Mesendoderm (in vitro differentiated cells): ENCODE measurements at regions not wholly inside any gene's neighbourhood (a gene's known extent, or its start where the extent isn't known, plus 50 kb on each side); places are given as distances from the start of the nearest gene placed in this dataset.

ENCODE experiments used
- DNase-seq: peaks from one replicate; pipeline ENCODE4 v3.0.0; 2013
- H2AK5ac ChIP-seq: 2 replicates; pipeline ENCODE4 v1.6.1; 2013; ENCODE audit warnings: low read length, inconsistent platforms
- H2BK120ac ChIP-seq: 2 replicates; pipeline ENCODE4 v1.6.1; 2013; ENCODE audit warnings: low read depth, mild to moderate bottlenecking, low read length, moderate library complexity, mixed read lengths
- H2BK15ac ChIP-seq: replicated peaks from 2 replicates; pipeline ENCODE4 v1.6.1; 2013; ENCODE audit warnings: low read depth, mild to moderate bottlenecking, moderate library complexity
- H2BK5ac ChIP-seq: 2 replicates; pipeline ENCODE4 v1.6.1; 2013; ENCODE audit warnings: low read length, inconsistent platforms
- H3K18ac ChIP-seq: 2 replicates; pipeline ENCODE4 v1.6.1; 2013; ENCODE audit warnings: mild to moderate bottlenecking, low read length, mixed read lengths
- H3K23ac ChIP-seq: one replicate; pipeline ENCODE4 v1.6.1; 2013; ENCODE audit warnings: low read length
- H3K27ac ChIP-seq: 2 replicates; pipeline ENCODE4 v1.5.1; 2013; ENCODE audit warnings: low read depth, mild to moderate bottlenecking, inconsistent platforms, low read length, moderate library complexity
- H3K27me3 ChIP-seq: 2 replicates; pipeline ENCODE4 v1.6.1; 2013; ENCODE audit warnings: low read length, control low read depth, mild to moderate bottlenecking, inconsistent platforms; ENCODE audit not compliant: insufficient read depth, poor library complexity
- H3K36me3 ChIP-seq: 2 replicates; pipeline ENCODE4 v1.6.1; 2013; ENCODE audit warnings: low read length, inconsistent platforms; ENCODE audit not compliant: control insufficient read depth, insufficient read depth
- H3K4ac ChIP-seq: one replicate; pipeline ENCODE4 v1.6.1; 2013; ENCODE audit warnings: low read depth, mild to moderate bottlenecking, low read length, moderate library complexity
- H3K4me1 ChIP-seq: 2 replicates; pipeline ENCODE4 v1.6.1; 2013; ENCODE audit warnings: low read depth, low read length, inconsistent platforms; ENCODE audit not compliant: control insufficient read depth
- H3K4me2 ChIP-seq: 2 replicates; pipeline ENCODE4 v1.6.1; 2013; ENCODE audit warnings: low read length
- H3K4me3 ChIP-seq: 2 replicates; pipeline ENCODE4 v1.5.1; 2013; ENCODE audit warnings: mild to moderate bottlenecking, low read length
- H3K56ac ChIP-seq: one replicate; pipeline ENCODE4 v1.6.1; 2013; ENCODE audit warnings: low read length
- H3K79me1 ChIP-seq: 2 replicates; pipeline ENCODE4 v1.6.1; 2013; ENCODE audit warnings: low read length, inconsistent platforms
- H3K79me2 ChIP-seq: 2 replicates; pipeline ENCODE4 v1.6.1; 2013; ENCODE audit warnings: mild to moderate bottlenecking, low read length; ENCODE audit not compliant: control insufficient read depth, insufficient read depth
- H3K9ac ChIP-seq: 2 replicates; pipeline ENCODE4 v1.6.1; 2013; ENCODE audit warnings: low read length, inconsistent platforms
- H4K5ac ChIP-seq: one replicate; pipeline ENCODE4 v1.6.1; 2013; ENCODE audit warnings: low read length
- H4K8ac ChIP-seq: one replicate; pipeline ENCODE4 v1.6.1; 2013; ENCODE audit warnings: low read depth, mild to moderate bottlenecking, control low read depth, low read length, moderate library complexity
- WGBS: extraction: QIAGEN DNeasy Blood & Tissue Kit; methylation state at CpG from one replicate; pipeline ENCODE4 v1.1.7; 2013; ENCODE audit warnings: low lambda C conversion rate, missing lambda C conversion rate; ENCODE audit not compliant: insufficient coverage; ENCODE audit errors: extremely low coverage; 5-methylcytosine and 5-hydroxymethylcytosine counted together

- Histone ChIP-seq H2BK5ac (no peak overlapping the region), H3K9ac (no peak overlapping the region), H2BK15ac (no peak overlapping the region), H3K18ac (no peak overlapping the region), H3K4me1 (no peaks in the 10 kb centered on the region), H3K4me2 (no peak overlapping the region), H3K23ac (no peak overlapping the region), H3K79me1 (no peaks in the 10 kb centered on the region), H3K36me3 (no peaks in the 10 kb centered on the region), H3K27me3 (no peaks in the 10 kb centered on the region), H3K4ac (no peak overlapping the region), H3K4me3 (no peak overlapping the region), H2BK120ac (no peak overlapping the region), H3K27ac (no peak overlapping the region), H4K5ac (no peak overlapping the region), H3K56ac (no peak overlapping the region), H2AK5ac (no peak overlapping the region), H4K8ac (no peak overlapping the region), H3K79me2 (no peaks in the 10 kb centered on the region)
- no peak for DNase-seq
Observed at GRCh38 chr6:92201618-92202017, 1217.7 kb downstream of the EPHA7 start.

- H2BK5ac ChIP-seq: no peak overlapping the region
- H3K4me2 ChIP-seq: no peak overlapping the region
- H2AK5ac ChIP-seq: no peak overlapping the region
- H3K79me1 ChIP-seq: no peaks in the 10 kb centered on the region
- H3K27me3 ChIP-seq: no peaks in the 10 kb centered on the region
- no peak overlapping the region for H3K4ac ChIP-seq
- DNase-seq: no peak
- H4K8ac ChIP-seq: no peak overlapping the region
- no peak overlapping the region for H2BK15ac ChIP-seq
- H3K79me2 ChIP-seq: no peaks in the 10 kb centered on the region
- H3K18ac ChIP-seq: no peak overlapping the region
- H2BK120ac ChIP-seq: no peak overlapping the region
- no peak overlapping the region for H3K23ac ChIP-seq
- H3K4me1 ChIP-seq: no peaks in the 10 kb centered on the region
- no peak overlapping the region for H4K5ac ChIP-seq
- no peak overlapping the region for H3K56ac ChIP-seq
- no peak overlapping the region for H3K9ac ChIP-seq
- no peak overlapping the region for H3K27ac ChIP-seq
- H3K36me3 ChIP-seq: no peaks in the 10 kb centered on the region
- no CpG with 5 or more reads among the region's 2 CpGs for WGBS
- no peak overlapping the region for H3K4me3 ChIP-seq
Observed at GRCh38 chr6:92196325-92196724, 1223.0 kb downstream of the EPHA7 start.

GRCh38 chr6:92195796-92196195 lies 1223.6 kb downstream of the EPHA7 start:
- Histone ChIP-seq H2BK120ac (no peak overlapping the region), H3K4ac (no peak overlapping the region), H3K79me1 (no peaks in the 10 kb centered on the region), H3K4me3 (no peak overlapping the region), H3K27me3 (no peaks in the 10 kb centered on the region), H3K4me1 (no peaks in the 10 kb centered on the region), H2BK15ac (no peak overlapping the region), H3K18ac (no peak overlapping the region), H2AK5ac (no peak overlapping the region), H3K9ac (no peak overlapping the region), H4K5ac (no peak overlapping the region), H3K23ac (no peak overlapping the region), H3K79me2 (no peaks in the 10 kb centered on the region), H3K27ac (no peak overlapping the region), H3K4me2 (no peak overlapping the region), H4K8ac (no peak overlapping the region), H2BK5ac (no peak overlapping the region), H3K56ac (no peak overlapping the region), H3K36me3 (no peaks in the 10 kb centered on the region)
- no CpG with 5 or more reads among the region's 5 CpGs for WGBS
- DNase-seq: peak; percentile 56

- no peak overlapping the region for H3K18ac ChIP-seq
- H2BK120ac ChIP-seq: no peak overlapping the region
- no peaks in the 10 kb centered on the region for H3K4me1 ChIP-seq
- H3K36me3 ChIP-seq: no peaks in the 10 kb centered on the region
- no peak overlapping the region for H3K27ac ChIP-seq
- no peak overlapping the region for H3K4me3 ChIP-seq
- WGBS: no CpG with 5 or more reads among the region's 1 CpG
- no peak overlapping the region for H4K5ac ChIP-seq
- no peak overlapping the region for H3K9ac ChIP-seq
- no peak overlapping the region for H2BK15ac ChIP-seq
- H3K4me2 ChIP-seq: no peak overlapping the region
- peak; percentile 15 for DNase-seq
- no peaks in the 10 kb centered on the region for H3K79me1 ChIP-seq
- H2AK5ac ChIP-seq: no peak overlapping the region
- H2BK5ac ChIP-seq: no peak overlapping the region
- H3K79me2 ChIP-seq: no peaks in the 10 kb centered on the region
- H3K23ac ChIP-seq: no peak overlapping the region
- no peak overlapping the region for H3K56ac ChIP-seq
- no peak overlapping the region for H4K8ac ChIP-seq
- no peaks in the 10 kb centered on the region for H3K27me3 ChIP-seq
- H3K4ac ChIP-seq: no peak overlapping the region
Observed at GRCh38 chr6:92188016-92188415, 1231.3 kb downstream of the EPHA7 start.

GRCh38 chr6:92184933-92185332 lies 1234.4 kb downstream of the EPHA7 start:
- no peak overlapping the region for H2AK5ac ChIP-seq
- H3K27ac ChIP-seq: no peak overlapping the region
- no peaks in the 10 kb centered on the region for H3K4me1 ChIP-seq
- no peak overlapping the region for H3K4me3 ChIP-seq
- H3K27me3 ChIP-seq: no peaks in the 10 kb centered on the region
- no peak for DNase-seq
- H2BK5ac ChIP-seq: no peak overlapping the region
- no peak overlapping the region for H4K8ac ChIP-seq
- no peak overlapping the region for H2BK120ac ChIP-seq
- no peak overlapping the region for H3K18ac ChIP-seq
- H4K5ac ChIP-seq: no peak overlapping the region
- no peak overlapping the region for H3K23ac ChIP-seq
- H3K36me3 ChIP-seq: no peaks in the 10 kb centered on the region
- no peak overlapping the region for H2BK15ac ChIP-seq
- no peak overlapping the region for H3K9ac ChIP-seq
- no peak overlapping the region for H3K4ac ChIP-seq
- WGBS: no CpG with 5 or more reads among the region's 3 CpGs
- H3K56ac ChIP-seq: no peak overlapping the region
- H3K79me1 ChIP-seq: no peaks in the 10 kb centered on the region
- no peaks in the 10 kb centered on the region for H3K79me2 ChIP-seq
- no peak overlapping the region for H3K4me2 ChIP-seq

GRCh38 chr6:92181347-92181746 lies 1238.0 kb downstream of the EPHA7 start:
- Histone ChIP-seq H4K8ac (no peak overlapping the region), H3K79me2 (no peaks in the 10 kb centered on the region), H3K4me1 (no peaks in the 10 kb centered on the region), H3K18ac (no peak overlapping the region), H3K56ac (no peak overlapping the region), H3K27me3 (no peaks in the 10 kb centered on the region), H2AK5ac (no peak overlapping the region), H2BK5ac (no peak overlapping the region), H3K36me3 (no peaks in the 10 kb centered on the region), H2BK120ac (no peak overlapping the region), H3K23ac (no peak overlapping the region), H3K4ac (no peak overlapping the region), H4K5ac (no peak overlapping the region), H3K4me3 (no peak overlapping the region), H3K4me2 (no peak overlapping the region), H3K9ac (no peak overlapping the region), H2BK15ac (no peak overlapping the region), H3K79me1 (no peaks in the 10 kb centered on the region), H3K27ac (no peak overlapping the region)
- DNase-seq: no peak
- WGBS: no CpG with 5 or more reads among the region's 4 CpGs
